Trophoblast cell (in vitro differentiated cells and primary cell): ENCODE measurements at regions not wholly inside any gene's neighbourhood (a gene's known extent, or its start where the extent isn't known, plus 50 kb on each side); places are given as distances from the start of the nearest gene placed in this dataset.

ENCODE experiments used
- DNase-seq, 2 donors: peaks; one replicate each; pipeline ENCODE4 v3.0.0-alpha.2; 2016
- H2AFZ ChIP-seq: 2 replicates; pipeline ENCODE4 v1.6.1; 2013; ENCODE audit warnings: low read length, moderate library complexity, mild to moderate bottlenecking; ENCODE audit not compliant: insufficient read depth, poor library complexity
- H2AK5ac ChIP-seq: 2 replicates; pipeline ENCODE4 v1.6.1; 2013; ENCODE audit warnings: mild to moderate bottlenecking, low read length
- H2BK120ac ChIP-seq: 2 replicates; pipeline ENCODE4 v1.6.1; 2013; ENCODE audit warnings: low read length, mild to moderate bottlenecking, moderate library complexity; ENCODE audit not compliant: insufficient read depth, poor library complexity
- H2BK12ac ChIP-seq: 2 replicates; pipeline ENCODE4 v1.6.1; 2013; ENCODE audit warnings: mild to moderate bottlenecking, low read length, moderate library complexity
- H2BK5ac ChIP-seq: 2 replicates; pipeline ENCODE4 v1.6.1; 2013; ENCODE audit warnings: low read length, low read depth, moderate library complexity, mild to moderate bottlenecking; ENCODE audit not compliant: poor library complexity
- H3K14ac ChIP-seq: 2 replicates; pipeline ENCODE4 v1.6.1; 2013; ENCODE audit warnings: mild to moderate bottlenecking, low read length
- H3K18ac ChIP-seq: 2 replicates; pipeline ENCODE4 v1.6.1; 2013; ENCODE audit warnings: mild to moderate bottlenecking, low read length
- H3K23ac ChIP-seq: 2 replicates; pipeline ENCODE4 v1.6.1; 2013; ENCODE audit warnings: low read length
- H3K27ac ChIP-seq: 2 replicates; pipeline ENCODE4 v1.5.1; 2013; ENCODE audit warnings: low read depth, mild to moderate bottlenecking, inconsistent platforms, low read length, moderate library complexity
- H3K27me3 ChIP-seq: 2 replicates; pipeline ENCODE4 v1.6.1; 2013; ENCODE audit warnings: inconsistent platforms, mild to moderate bottlenecking, low read length, moderate library complexity; ENCODE audit not compliant: insufficient read depth
- H3K36me3 ChIP-seq, 2 experiments: 1 replicate in 1 of 2; 2 replicates in 1 of 2; pipeline ENCODE4 v1.6.1; 2013; ENCODE audit warnings: low read length in 2 of 2, mild to moderate bottlenecking in 2 of 2, moderate library complexity in 1 of 2; ENCODE audit not compliant: insufficient read depth in 2 of 2, control insufficient read depth in 1 of 2
- H3K4ac ChIP-seq: 2 replicates; pipeline ENCODE4 v1.6.1; 2013; ENCODE audit warnings: low read depth, mild to moderate bottlenecking, low read length, moderate library complexity
- H3K4me1 ChIP-seq, 2 experiments: 1 replicate in 1 of 2; 2 replicates in 1 of 2; pipeline ENCODE4 v1.6.1; 2013; ENCODE audit warnings: low read length in 2 of 2, mild to moderate bottlenecking in 2 of 2, moderate library complexity in 1 of 2; ENCODE audit not compliant: insufficient read depth in 2 of 2, control insufficient read depth in 1 of 2
- H3K4me2 ChIP-seq: 2 replicates; pipeline ENCODE4 v1.6.1; 2013; ENCODE audit warnings: inconsistent platforms, mild to moderate bottlenecking, low read length, moderate library complexity
- H3K4me3 ChIP-seq: 2 replicates; pipeline ENCODE4 v1.5.1; 2013; ENCODE audit warnings: mild to moderate bottlenecking, low read depth, low read length, inconsistent platforms
- H3K79me1 ChIP-seq: one replicate; pipeline ENCODE4 v1.6.1; 2013; ENCODE audit warnings: low read length
- H3K79me2 ChIP-seq: 2 replicates; pipeline ENCODE4 v1.6.1; 2013; ENCODE audit warnings: low read length, mild to moderate bottlenecking; ENCODE audit not compliant: control insufficient read depth, insufficient read depth, poor library complexity
- H3K9ac ChIP-seq: 2 replicates; pipeline ENCODE4 v1.6.1; 2013; ENCODE audit warnings: mild to moderate bottlenecking, low read length
- H3K9me3 ChIP-seq: 2 replicates; pipeline ENCODE4 v1.6.1; 2013; ENCODE audit warnings: low read depth, mild to moderate bottlenecking, control low read depth, inconsistent platforms, low read length; ENCODE audit not compliant: insufficient read depth
- H4K12ac ChIP-seq: 2 replicates; pipeline ENCODE4 v1.6.1; 2013; ENCODE audit warnings: low read depth, mild to moderate bottlenecking, low read length, moderate library complexity
- H4K8ac ChIP-seq: 2 replicates; pipeline ENCODE4 v1.6.1; 2013; ENCODE audit warnings: low read depth, mild to moderate bottlenecking, low read length, moderate library complexity
- H4K91ac ChIP-seq: one replicate; pipeline ENCODE4 v1.6.1; 2013; ENCODE audit warnings: low read depth, mild to moderate bottlenecking, low read length, moderate library complexity
- WGBS: extraction: QIAGEN DNeasy Blood & Tissue Kit; methylation state at CpG from one replicate; pipeline ENCODE4 v1.1.7; 2013; ENCODE audit warnings: missing lambda C conversion rate; ENCODE audit not compliant: insufficient read length, insufficient coverage; ENCODE audit errors: extremely low coverage; 5-methylcytosine and 5-hydroxymethylcytosine counted together

GRCh38 chr6:85392379-85392778, 57.5 kb upstream of the NT5E start:
- WGBS, result no CpG with 5 or more reads among the region's 4 CpGs

GRCh38 chr6:85390775-85391174, 59.1 kb upstream of the NT5E start:
- Histone ChIP-seq H3K4ac (no peak overlapping the region), H3K9ac (no peak overlapping the region), H3K79me2 (no peaks in the 10 kb centered on the region), H2AK5ac (no peak overlapping the region), H3K23ac (no peak overlapping the region), H3K4me2 (no peak overlapping the region), H2BK5ac (no peak overlapping the region), H3K14ac (no peak overlapping the region), H2BK120ac (no peak overlapping the region), H3K18ac (no peak overlapping the region), H3K4me1 (peaks cover 0 to 2% of the 10 kb centered on the region in 2 experiments), H3K36me3 (no peaks in the 10 kb centered on the region), H2AFZ (no peak overlapping the region), H3K27ac (no peak overlapping the region), H3K4me3 (no peak overlapping the region), H3K27me3 (no peaks in the 10 kb centered on the region), H4K91ac (no peak overlapping the region), H2BK12ac (no peak overlapping the region), H3K9me3 (peaks cover 1% of the 10 kb centered on the region), H4K8ac (no peak overlapping the region), H4K12ac (no peak overlapping the region), H3K79me1 (no peaks in the 10 kb centered on the region)
- WGBS, result no CpG with 5 or more reads among the region's 1 CpG
- no peak for DNase-seq

More at GRCh38 chr6:85392379-85392778, 57.5 kb upstream of the NT5E start:
- H2BK5ac ChIP-seq, result no peak overlapping the region
- no peaks in the 10 kb centered on the region for H3K79me1 ChIP-seq
- no peak overlapping the region for H2AFZ ChIP-seq
- no peak overlapping the region for H3K4me2 ChIP-seq
- DNase-seq, result no peak
- no peaks in the 10 kb centered on the region for H3K27me3 ChIP-seq
- no peak overlapping the region for H3K18ac ChIP-seq
- H3K79me2 ChIP-seq, result no peaks in the 10 kb centered on the region
- no peak overlapping the region for H4K91ac ChIP-seq
- H3K9ac ChIP-seq, result no peak overlapping the region
- no peak overlapping the region for H2BK12ac ChIP-seq
- H4K12ac ChIP-seq, result no peak overlapping the region
- H3K14ac ChIP-seq, result no peak overlapping the region
- H4K8ac ChIP-seq, result no peak overlapping the region
- peaks cover 1% of the 10 kb centered on the region for H3K9me3 ChIP-seq
- no peak overlapping the region for H2BK120ac ChIP-seq
- no peak overlapping the region for H3K4me3 ChIP-seq
- H2AK5ac ChIP-seq, result no peak overlapping the region
- no peaks in the 10 kb centered on the region for H3K36me3 ChIP-seq
- H3K4me1 ChIP-seq, result peaks cover 0 to 2% of the 10 kb centered on the region in 2 experiments
- no peak overlapping the region for H3K23ac ChIP-seq
- no peak overlapping the region for H3K4ac ChIP-seq
- no peak overlapping the region for H3K27ac ChIP-seq

GRCh38 chr6:85390105-85390728, 59.7 kb upstream of the NT5E start:
- Histone ChIP-seq H4K91ac (no peak overlapping the region), H4K12ac (no peak overlapping the region), H3K36me3 (no peaks in the 10 kb centered on the region), H2BK120ac (no peak overlapping the region), H3K79me1 (no peaks in the 10 kb centered on the region), H3K27me3 (no peaks in the 10 kb centered on the region), H4K8ac (no peak overlapping the region), H2BK12ac (no peak overlapping the region), H3K14ac (no peak overlapping the region), H3K23ac (no peak overlapping the region), H3K4me2 (no peak overlapping the region), H3K9ac (no peak overlapping the region), H3K4me3 (no peak overlapping the region), H2AK5ac (no peak overlapping the region), H3K27ac (no peak overlapping the region), H3K9me3 (peaks cover 1% of the 10 kb centered on the region), H3K18ac (no peak overlapping the region), H3K4ac (no peak overlapping the region), H3K79me2 (no peaks in the 10 kb centered on the region), H2AFZ (no peak overlapping the region), H3K4me1 (peaks cover 0 to 2% of the 10 kb centered on the region in 2 experiments), H2BK5ac (no peak overlapping the region)
- no CpG with 5 or more reads among the region's 2 CpGs for WGBS
- no peak for DNase-seq

GRCh38 chr6:85389151-85389797, 60.6 kb upstream of the NT5E start:
- H3K9me3 ChIP-seq, result no peaks in the 10 kb centered on the region
- H2AK5ac ChIP-seq, result no peak overlapping the region
- no peak overlapping the region for H3K4ac ChIP-seq
- H3K79me2 ChIP-seq, result no peaks in the 10 kb centered on the region
- no peak overlapping the region for H4K8ac ChIP-seq
- no peak overlapping the region for H4K91ac ChIP-seq
- no peak overlapping the region for H3K4me2 ChIP-seq
- H4K12ac ChIP-seq, result no peak overlapping the region
- no peaks in the 10 kb centered on the region for H3K79me1 ChIP-seq
- H2BK12ac ChIP-seq, result no peak overlapping the region
- H2BK120ac ChIP-seq, result no peak overlapping the region
- H3K27ac ChIP-seq, result no peak overlapping the region
- H2AFZ ChIP-seq, result no peak overlapping the region
- WGBS, result no CpG with 5 or more reads among the region's 12 CpGs
- no peak overlapping the region for H3K23ac ChIP-seq
- H3K14ac ChIP-seq, result no peak overlapping the region
- H2BK5ac ChIP-seq, result no peak overlapping the region
- no peaks in the 10 kb centered on the region for H3K27me3 ChIP-seq
- DNase-seq, result no peak
- no peak overlapping the region for H3K18ac ChIP-seq
- H3K9ac ChIP-seq, result no peak overlapping the region
- H3K4me3 ChIP-seq, result no peak overlapping the region
- no peaks in the 10 kb centered on the region for H3K4me1 ChIP-seq
- no peaks in the 10 kb centered on the region for H3K36me3 ChIP-seq
